ENCODE measurements at regions not wholly inside any gene's neighbourhood (a gene's known extent, or its start where the extent isn't known, plus 50 kb on each side); places are given as distances from the start of the nearest gene placed in this dataset.

DNA sequence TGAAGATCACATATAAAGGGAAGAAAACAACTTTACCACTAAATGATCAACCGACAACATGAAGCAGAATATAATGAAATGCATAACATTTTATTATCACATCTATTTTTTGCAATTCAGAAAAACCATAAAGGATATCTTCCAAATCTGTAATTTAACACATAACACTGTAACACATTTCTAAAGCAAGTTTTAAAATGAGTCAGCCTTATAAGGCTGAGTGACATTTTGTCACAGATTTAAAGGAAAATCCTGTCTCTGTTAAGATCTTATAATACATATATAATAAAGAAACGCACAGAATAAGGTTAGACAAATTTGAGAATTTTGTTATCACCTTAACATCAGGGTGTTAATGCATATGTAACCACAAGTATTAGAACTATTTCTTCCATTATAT is 198.4 kb upstream of the RASA1 start:
- TF ChIP-seq, protein P1, sequence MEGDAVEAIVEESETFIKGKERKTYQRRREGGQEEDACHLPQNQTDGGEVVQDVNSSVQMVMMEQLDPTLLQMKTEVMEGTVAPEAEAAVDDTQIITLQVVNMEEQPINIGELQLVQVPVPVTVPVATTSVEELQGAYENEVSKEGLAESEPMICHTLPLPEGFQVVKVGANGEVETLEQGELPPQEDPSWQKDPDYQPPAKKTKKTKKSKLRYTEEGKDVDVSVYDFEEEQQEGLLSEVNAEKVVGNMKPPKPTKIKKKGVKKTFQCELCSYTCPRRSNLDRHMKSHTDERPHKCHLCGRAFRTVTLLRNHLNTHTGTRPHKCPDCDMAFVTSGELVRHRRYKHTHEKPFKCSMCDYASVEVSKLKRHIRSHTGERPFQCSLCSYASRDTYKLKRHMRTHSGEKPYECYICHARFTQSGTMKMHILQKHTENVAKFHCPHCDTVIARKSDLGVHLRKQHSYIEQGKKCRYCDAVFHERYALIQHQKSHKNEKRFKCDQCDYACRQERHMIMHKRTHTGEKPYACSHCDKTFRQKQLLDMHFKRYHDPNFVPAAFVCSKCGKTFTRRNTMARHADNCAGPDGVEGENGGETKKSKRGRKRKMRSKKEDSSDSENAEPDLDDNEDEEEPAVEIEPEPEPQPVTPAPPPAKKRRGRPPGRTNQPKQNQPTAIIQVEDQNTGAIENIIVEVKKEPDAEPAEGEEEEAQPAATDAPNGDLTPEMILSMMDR (IDR thresholded peaks at IDR 0.05; ENCODE audit: insufficient read depth, low read length, poor library complexity, severe bottlenecking), result no peak
- no peak for TF ChIP-seq EZH2phosphoT487 (conservative IDR thresholded peaks at IDR 0.05; ENCODE audit: low read length)
